Femur (tissue), 1 donor: ENCODE measurements at regions not wholly inside any gene's neighbourhood (a gene's known extent, or its start where the extent isn't known, plus 50 kb on each side); places are given as distances from the start of the nearest gene placed in this dataset.
"Not testable (repeated sequence)": the region's sequence is repeated elsewhere in the genome, so short reads cannot be mapped to it uniquely, and the experiment has no call there.

Source experiments
- DNase-seq: peaks from one replicate; pipeline ENCODE4 v3.0.0-alpha.2; 2017

DNA sequence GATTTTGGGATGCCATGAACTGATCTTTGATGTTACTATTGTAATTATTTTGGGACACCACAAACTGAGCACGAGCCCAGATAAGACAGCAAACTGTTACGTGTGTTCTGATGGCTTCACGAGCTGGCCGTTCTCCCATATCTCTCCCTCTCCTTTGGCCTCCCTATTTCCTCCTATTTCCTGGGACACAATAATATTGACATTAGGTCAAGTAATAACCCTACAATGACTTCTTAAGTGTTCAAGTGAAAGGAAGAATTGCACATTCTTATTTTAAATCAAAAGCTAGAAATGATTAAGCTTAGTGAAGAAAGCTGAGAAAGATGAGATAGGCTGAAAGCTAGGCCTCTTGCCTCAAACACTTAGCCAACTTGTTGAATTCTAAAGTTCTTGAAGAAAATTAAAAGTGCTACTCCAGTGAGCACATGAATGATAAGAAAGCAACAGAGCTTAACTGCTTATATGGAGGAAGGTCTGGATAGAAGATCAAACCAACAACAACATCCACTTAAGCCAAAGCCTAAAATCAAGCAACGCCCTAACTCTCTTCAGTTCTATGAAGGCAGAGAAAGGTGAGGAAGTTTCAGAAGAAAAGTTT lies 247.1 kb downstream of the LRRC70 start:
- DNase-seq = no peak

DNA sequence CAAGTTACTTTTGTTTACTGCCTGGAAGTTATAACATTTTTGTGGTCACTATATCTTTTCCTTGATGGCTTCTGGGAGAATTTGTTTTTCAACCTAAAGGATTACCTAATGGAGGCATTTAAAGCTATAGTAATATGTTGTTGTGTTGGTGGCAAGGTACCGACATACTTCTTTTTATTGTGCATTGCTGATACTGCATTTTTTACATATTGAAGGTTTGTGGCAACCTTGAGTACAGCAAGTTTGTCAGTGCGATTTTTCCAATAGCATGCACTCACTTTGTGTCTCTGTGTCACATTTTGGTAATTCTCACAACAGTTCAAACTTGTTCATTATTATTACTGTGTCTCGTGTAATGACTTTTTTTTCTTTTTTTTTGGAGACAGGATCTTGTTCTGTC lies 246.3 kb downstream of the LRRC70 start:
- DNase-seq = no peak

DNA sequence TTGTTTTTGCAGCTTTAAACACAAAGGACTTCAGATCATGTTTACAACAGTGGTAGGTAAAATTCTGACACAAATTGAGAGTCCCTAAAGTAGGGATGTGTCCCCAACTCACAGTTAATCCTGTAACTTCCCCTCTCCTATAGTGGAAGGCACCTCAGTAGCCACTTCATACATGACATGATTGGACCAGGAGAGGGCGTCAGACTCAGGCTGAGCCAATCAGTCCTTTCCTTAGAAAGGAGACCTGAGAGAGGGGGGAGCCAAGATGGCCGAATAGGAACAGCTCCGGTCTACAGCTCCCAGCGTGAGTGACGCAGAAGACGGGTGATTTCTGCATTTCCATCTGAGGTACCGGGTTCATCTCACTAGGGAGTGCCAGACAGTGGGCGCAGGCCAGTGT lies 238.4 kb downstream of the LRRC70 start:
- DNase-seq = not testable (repeated sequence)

DNA sequence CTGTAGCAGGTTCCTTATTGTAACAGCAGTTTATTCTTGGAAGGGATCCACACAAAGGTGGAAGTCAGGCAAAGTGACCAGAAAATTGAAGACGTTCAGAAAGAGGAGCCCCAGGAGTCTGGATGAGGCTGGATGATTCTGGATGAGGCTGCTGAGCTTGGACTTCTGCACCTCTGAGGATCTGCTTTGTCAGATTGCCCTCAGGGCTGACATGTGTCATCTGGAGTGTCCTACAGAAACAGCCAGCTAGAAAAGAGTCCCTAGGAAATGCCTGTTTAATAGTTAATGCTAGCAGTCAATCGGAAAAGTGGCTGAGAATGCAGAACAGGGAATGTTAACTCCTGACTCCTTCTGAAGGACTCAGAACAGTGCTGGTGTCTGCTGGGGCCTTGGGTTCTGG lies 236.4 kb downstream of the LRRC70 start:
- DNase-seq = no peak

DNA sequence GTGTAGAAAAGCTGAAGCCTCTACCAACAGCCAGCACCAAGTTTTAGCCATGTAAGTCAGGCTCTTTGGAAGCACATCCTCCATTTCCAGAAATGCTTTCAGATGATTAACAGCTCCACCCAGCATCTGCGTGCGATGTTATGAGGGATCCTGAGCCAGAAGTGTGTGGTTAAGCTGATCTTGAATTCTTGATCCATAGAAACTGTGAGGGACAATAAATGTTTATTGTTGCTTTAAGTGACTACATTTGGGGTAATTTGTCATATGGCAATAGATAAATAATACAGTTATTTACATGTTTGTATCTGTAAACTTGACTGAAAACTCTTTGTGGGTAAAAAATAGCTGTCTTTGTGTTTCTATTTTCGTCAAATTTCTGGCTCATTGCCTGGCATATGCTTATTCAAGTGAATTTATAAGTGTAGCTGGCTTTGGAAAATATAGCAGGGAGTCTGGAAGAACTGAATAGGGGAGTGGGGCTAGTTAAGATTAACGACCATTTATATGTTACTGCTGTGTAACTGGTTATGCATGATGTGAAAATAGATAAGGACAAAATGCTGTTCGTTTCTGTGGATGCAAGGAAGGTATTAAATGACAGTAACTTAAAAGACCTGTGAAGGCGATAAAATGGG lies 234.1 kb downstream of the LRRC70 start:
- DNase-seq = no peak

DNA sequence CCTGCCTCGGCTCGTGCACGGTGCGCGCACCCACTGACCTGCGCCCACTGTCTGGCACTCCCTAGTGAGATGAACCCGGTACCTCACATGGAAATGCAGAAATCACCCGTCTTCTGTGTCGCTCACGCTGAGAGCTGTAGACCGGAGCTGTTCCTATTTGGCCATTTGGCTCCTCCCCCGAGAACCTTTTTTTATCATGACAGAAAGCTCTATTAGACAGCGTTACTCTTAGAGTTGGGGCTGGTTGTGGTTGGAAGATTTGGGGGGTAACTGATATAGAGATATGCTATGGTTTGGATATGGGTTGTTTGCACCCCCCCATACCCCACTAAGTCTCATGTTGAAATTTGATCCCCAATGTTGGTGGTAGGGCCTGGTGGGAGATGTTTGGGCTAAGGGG lies 226.2 kb downstream of the LRRC70 start:
- not testable (repeated sequence) for DNase-seq

DNA sequence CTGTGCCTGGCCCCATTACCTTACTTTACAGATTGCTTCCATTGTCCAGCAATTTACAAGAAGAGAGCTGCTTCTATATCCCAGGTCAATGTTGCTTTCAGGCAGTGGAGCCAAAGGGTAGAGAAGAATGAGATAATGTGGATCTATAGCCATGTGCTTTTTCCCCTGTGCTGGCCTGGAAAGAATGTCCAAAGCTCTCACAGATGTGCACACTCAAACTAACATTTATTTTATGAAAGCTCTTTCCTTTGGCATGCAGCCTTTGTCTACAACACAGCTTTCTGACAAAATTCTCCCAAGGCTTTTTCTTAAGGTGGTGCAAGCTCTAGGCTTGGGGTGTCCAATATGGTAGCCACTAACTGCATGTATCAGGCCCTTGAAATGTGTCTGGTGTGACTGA lies 217.3 kb downstream of the LRRC70 start:
- DNase-seq = peak; percentile 53

DNA sequence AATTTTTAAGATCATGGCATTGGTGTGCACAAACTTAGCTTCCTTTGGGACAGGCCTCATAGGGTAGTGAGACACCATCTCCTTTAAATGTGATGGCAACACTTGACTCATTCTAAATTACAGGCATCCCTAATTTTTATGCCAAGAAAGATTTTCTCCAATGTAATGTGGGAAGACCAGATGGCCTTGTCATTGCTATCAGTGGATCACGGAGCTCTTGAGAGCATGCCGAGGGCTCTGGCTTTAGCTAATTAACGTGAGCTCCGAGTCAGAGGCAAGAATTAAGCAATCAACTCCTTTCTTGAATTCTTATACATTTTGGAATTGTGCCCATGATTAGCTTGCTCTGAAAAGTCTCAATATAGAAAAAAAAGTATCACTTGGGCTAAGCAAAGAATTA lies 215.8 kb downstream of the LRRC70 start:
- DNase-seq = no peak

DNA sequence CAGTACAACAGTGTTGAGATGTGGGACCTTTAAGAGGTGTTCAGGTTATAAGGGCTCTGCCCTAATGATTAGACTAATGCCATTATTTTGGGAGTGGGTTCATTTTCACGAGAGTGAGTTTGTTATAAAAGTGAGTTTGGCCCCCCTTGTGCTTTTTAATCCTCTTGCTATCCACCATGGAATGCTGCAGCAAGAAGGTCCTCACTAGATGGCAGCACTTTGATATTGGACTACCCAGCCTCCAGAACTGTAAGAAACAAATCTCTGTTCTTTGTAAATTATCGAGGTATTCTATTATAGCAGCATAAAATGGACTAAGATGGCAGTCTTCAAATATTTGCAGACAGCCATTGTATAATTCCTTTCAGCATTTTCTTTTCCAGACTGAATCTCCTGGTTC lies 212.4 kb downstream of the LRRC70 start:
- DNase-seq = no peak

DNA sequence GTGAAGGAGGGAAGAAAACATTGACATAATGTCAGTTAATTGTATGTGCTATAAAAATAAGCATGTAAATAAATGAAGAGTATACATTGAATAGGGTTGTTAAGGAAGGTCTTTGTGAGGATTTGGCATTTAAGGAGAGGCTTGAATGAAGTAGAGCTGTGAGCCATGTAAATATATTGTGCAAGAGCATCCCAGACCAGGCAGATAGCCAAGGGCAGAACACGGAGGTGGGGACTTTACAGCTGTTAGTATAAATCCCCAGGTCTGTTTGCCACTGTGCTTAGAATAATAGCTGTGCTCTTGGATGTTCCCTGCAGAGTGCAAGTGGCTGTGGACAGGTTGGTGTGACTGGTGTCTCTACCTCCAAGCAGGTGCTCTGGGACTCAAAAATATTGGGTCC lies 211.7 kb downstream of the LRRC70 start:
- no peak for DNase-seq

DNA sequence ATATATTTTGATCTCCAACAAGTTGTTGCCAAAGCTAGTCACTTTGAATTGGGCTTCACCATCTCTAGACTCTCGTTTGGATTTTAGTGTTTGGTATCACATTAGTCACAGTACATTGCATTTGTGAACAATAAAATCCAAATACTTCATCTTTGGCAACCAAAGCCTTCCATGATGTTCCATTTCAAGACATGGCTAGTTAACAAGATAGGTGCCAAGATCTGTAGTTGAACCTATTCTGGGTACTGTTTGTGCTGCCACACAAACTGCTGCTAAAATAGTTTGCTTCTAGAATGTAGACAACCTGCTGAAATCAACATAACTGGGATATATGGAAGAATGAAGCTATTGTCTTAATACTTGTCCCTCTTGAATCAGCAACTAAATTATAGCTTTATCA lies 207.5 kb downstream of the LRRC70 start:
- DNase-seq = no peak

DNA sequence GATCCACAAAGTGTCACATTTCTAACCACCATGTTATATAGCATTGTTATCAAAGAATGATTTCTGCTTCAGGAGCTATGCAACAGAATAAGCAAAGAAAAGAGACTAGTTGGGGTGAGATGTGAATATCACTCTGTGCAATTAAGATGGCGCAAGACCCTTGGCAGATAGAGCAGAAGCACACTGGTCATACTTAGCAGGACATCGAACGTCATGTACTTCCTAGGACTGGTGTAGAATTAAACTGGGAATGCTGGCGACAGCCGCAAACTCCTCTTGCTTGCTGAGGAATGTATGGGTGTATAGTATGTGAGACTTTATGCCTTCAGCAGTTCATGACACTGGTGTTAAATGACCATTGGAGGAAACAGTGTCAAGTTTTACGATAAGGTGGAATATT lies 207.0 kb downstream of the LRRC70 start:
- no peak for DNase-seq

DNA sequence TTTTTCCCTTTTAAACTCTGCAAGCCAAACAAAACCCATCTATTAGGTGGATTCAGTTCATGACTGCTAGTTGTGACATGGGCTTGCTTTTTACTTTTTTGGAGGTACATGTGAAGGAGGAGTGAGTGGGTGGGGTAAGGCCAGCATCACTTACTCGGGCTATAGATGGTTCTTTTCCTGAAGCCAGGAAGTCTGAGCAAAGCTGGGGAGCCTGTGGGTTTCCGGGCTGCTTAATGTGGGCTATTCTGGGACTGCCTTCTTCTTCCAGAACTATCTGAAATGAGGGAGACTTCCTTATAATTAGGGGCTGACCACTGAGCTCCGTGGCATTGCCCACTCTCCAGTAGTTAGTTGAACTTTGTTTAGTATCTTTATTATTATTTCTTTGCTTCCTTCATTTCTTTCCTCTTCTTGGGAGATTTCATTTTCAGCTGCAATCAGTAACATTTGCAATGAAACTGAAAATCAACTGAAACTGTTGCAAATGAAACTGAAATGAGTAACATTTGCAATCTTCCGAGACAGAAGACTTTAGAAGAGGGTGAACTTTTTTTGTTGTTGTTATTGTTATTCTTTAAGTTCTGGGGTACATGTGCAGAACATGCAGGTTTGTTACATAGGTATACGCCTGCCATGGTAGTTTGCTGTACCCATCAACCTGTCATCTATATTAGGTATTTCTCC lies 204.9 kb downstream of the LRRC70 start:
- DNase-seq = no peak

DNA sequence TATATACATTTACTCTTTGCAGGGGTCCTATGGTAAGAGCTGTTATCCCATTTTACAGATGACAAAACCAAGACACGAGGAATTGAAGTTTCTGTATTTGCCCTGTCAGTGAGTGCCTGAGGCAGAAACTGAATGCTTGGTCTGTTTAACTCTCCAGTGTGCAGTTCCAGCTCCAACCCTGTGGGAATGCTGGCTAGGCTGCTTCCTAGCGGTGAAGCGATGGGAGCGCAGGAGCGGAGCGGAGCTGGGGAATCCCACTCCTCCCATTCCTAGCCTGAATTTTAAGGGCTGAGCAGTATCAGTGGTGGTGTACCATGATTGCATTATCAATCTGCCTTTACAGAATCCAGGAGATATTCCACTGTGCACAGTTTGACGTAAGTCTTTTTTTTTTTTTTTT lies 202.3 kb downstream of the LRRC70 start:
- DNase-seq = no peak

DNA sequence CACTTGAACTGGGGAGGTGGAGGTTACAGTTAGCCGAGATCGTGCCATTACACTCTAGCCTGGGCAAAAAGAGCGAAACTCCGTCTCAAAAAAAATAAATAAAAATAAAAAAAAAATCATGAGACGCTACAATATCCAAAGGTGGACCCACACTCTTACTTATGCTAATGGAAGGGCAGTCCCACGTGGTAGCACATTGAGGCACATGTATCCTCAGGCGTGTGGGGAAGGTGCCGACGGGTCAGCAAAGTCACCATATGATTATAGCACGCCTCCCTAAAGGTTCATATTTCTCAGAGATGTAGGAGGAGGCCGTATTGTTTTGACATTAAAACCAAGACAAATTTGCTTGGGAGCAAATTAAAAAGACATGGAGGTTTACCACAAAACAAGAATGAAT lies 201.6 kb downstream of the LRRC70 start:
- no peak for DNase-seq

DNA sequence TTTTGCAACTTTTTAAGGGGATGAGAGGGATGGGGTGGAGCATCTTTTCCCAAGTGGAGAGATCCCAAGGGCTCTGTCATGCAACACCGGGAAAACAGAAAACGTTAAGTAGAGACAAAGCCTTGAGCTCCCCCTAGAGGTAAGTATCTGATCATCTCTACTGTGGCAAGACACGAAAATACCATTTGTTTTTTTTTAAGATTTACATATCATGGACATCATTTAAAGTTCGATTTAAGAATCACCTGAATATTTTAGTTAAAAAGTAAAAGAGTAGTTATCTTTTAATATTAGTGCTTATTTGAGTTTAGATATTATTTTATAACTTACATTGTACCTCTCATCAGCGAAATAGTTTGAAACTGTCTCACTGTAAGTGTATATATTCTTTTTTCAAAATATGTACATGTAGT lies 200.4 kb downstream of the LRRC70 start:
- DNase-seq = peak; percentile 19

DNA sequence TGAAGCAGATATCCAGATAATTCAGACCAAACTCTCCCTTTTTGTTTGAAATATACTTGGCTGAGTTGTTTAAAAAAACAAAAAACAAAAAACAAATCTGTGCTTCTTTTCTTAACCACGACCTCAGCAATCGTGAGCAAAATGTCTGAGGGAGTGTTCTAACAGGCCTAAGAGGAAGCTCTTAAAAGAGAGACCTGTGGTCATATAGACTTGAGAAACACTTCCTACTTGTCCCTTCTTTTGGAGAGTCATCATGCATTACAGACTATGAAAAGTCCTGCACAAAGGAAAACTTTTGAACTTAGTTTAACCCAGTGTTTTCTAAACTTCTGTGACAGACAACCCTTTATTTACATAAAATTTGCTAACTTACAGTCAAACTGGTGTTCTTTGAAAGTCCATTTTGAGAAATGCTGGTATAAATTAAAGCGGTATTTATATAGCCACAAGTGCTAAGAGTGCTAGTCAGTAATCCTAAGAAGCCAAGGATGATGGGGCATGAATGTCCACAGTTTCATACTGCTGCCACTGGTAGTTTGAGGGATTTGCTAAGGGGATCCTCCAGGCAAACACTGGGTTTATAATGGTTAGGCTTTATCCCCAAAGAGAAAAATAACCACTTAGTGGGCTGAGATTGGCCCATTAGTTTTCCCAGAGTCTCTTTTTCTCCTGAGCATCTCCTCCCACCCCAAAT lies 199.8 kb downstream of the LRRC70 start:
- no peak for DNase-seq

DNA sequence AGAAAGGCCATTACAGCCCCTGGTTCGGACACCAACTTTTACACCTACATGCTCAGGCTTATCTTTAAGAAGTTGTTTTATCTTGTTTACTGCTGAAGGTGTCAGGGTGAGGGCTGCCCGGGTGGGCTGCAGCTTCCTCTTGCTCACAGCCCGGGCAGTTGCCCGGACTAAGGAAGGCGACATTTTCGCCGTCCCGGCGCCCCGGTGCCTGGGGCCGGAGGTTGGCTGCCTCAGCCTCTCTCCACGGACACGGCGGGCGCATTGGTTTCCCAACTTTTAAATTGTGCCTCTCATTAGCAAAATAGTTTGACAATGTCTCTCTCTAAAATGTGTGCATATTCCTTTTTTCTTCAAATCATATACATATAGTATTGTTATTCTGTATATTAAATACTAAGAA lies 198.5 kb downstream of the LRRC70 start:
- not testable (repeated sequence) for DNase-seq

DNA sequence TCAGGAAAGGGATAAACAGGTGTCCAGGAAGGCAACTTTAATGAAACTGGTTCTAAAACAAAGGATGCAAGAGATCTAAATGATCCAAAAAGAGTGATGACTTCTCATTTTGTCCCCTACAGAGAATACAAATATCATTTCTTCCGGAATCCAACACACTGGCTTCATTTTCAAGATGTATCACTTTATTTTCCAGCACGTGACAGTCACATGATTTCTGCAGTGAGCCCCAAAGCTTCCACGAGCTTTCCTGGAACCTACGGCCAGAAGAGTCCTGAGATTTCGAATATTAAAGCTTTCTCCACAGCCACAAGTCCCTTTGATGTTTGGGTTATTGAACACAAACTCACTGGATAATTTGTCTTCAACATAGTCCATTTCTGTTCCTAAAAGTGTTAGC lies 198.0 kb downstream of the LRRC70 start:
- DNase-seq = not testable (repeated sequence)

DNA sequence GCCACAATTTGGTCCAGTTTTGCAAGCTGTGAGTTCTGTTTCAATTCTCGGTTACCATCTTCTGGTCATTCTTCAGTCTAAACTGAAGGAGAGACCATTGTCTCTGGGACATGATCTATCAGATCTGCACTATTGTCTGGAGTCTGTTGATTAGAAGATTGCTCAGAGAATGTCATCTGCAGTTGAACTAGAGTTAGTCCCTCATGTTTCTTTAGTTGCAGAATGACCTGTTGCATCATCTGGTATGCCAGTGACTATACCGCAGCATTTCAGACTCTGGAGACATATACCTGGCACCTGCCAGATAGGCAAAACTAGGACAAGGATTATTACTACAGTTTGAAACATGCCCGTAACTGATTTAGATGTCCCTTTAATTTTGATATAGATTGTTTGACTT lies 194.8 kb downstream of the LRRC70 start:
- no peak for DNase-seq

DNA sequence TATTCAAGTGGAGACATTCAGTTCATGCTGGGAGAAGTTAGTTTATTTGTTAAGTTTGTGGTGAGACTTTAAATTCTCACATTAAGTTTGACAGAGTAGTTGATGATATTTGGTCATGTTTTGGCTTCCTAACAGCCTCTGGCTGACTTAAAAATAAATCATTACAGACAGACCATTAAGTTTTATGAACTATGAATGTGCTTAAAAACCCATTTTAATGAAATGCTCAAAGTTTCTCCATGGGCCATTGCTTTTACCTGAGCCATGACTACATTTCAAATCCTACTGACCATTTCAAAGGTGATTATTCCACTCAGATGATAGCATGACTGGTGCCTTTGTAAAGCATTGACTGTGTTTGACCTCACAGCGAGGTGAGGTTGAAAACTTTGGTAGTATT lies 192.7 kb downstream of the LRRC70 start:
- no peak for DNase-seq

DNA sequence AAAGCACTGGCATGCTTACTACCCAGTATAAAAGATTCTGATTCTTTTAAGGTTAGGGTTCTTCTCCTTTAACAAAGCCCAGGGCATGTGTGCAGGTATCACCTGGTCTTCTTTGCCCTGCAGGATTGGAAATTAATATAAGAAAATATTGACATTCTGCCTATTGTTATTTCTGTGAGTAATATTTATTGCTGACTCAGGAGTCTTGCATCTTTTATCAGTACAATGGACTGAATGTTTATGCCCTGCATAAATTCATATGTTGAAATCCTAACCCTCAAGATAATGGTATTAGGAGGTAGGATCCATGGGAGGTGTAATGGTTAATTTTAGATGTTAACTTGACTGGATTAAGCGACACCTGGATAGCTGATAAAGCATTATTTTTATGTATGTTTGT lies 189.0 kb downstream of the LRRC70 start:
- no peak for DNase-seq

DNA sequence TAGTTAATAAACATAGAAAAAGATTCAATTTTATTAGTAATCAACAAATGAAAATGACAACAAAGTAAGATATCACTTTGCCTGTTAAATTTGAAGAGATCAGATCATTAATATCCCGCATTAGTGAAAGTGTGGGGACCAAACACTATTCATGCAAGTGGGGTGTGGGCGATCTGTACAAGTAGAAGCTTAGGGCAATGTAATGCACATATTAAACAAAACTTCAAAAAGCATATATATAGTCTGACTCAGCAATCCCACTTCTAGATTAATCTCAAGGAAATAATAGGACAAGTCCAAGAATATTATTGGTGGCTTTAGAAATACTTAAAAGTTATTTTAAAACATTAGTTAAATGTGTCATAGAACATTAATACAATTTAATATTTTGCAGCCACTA lies 188.5 kb downstream of the LRRC70 start:
- DNase-seq = no peak

DNA sequence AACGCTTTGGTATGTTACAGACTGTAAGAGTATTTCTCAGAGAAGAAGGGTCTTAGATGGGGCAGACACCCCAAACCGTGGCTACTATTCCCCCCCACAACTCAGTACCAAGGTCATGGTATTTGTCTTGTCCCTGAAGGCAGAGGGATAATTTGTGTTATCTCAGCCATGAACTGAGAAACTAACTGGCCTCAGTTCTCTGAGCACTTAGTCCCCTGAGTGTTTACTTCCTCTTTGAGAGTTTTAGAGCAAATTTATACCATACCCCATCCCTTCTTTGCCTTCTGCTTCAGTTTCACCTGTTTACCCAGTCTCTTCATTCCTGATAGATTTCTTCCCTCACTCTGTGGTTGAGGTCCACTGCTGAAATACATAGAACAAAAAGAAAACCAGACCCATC lies 183.9 kb downstream of the LRRC70 start:
- no peak for DNase-seq
